Large intestine (tissue), 3 donors: ENCODE measurements at regions not wholly inside any gene's neighbourhood (a gene's known extent, or its start where the extent isn't known, plus 50 kb on each side); places are given as distances from the start of the nearest gene placed in this dataset.
A peak's percentile ranks its signal among the peaks of the same experiment; 100 is the strongest.
"Not testable (repeated sequence)": the region's sequence is repeated elsewhere in the genome, so short reads cannot be mapped to it uniquely, and the experiment has no call there.

Experiments used
- DNase-seq, 2 donors: peaks; one replicate each; pipeline versions ENCODE4 v3.0.0 to v3.0.0-alpha.2; 2013
- H3K27ac ChIP-seq: one replicate; pipeline ENCODE4 v1.5.1; 2013; ENCODE audit warnings: low read length
- H3K27me3 ChIP-seq: 2 replicates; pipeline ENCODE4 v1.6.1; 2013; ENCODE audit warnings: low read length; ENCODE audit not compliant: control insufficient read depth, insufficient read depth
- H3K36me3 ChIP-seq: 2 replicates; pipeline ENCODE4 v1.6.1; 2013; ENCODE audit warnings: low read length; ENCODE audit not compliant: control insufficient read depth, insufficient read depth
- H3K4me1 ChIP-seq: one replicate; pipeline ENCODE4 v1.6.1; 2013; ENCODE audit warnings: low read length; ENCODE audit not compliant: control insufficient read depth, insufficient read depth
- H3K4me3 ChIP-seq: one replicate; pipeline ENCODE4 v1.5.1; 2013; ENCODE audit warnings: low read length
- H3K9me3 ChIP-seq: one replicate; pipeline ENCODE4 v1.6.1; 2013; ENCODE audit warnings: mild to moderate bottlenecking, low read depth, low read length, moderate library complexity; ENCODE audit not compliant: control insufficient read depth
- WGBS: methylation state at CpG from one replicate; pipeline ENCODE4 v1.1.5; 2013; ENCODE audit warnings: low lambda C conversion rate; ENCODE audit not compliant: insufficient coverage; 5-methylcytosine and 5-hydroxymethylcytosine counted together

- not testable (repeated sequence) for DNase-seq, H3K27me3 ChIP-seq, H3K9me3 ChIP-seq, H3K4me1 ChIP-seq, H3K27ac ChIP-seq, H3K36me3 ChIP-seq, H3K4me3 ChIP-seq
- WGBS = no CpG with 5 or more reads among the region's 1 CpG
These were observed 110.0 kb downstream of the PRR15 start for GRCh38 chr7:29673635-29674034.

- not testable (repeated sequence) for H3K27me3 ChIP-seq
- WGBS = no CpG with 5 or more reads among the region's 6 CpGs
These were observed 111.0 kb downstream of the PRR15 start for GRCh38 chr7:29674626-29675025.

GRCh38 chr7:29677254-29677653 is 113.6 kb downstream of the PRR15 start:
- DNase-seq, H3K27ac ChIP-seq, H3K9me3 ChIP-seq, H3K4me3 ChIP-seq, H3K27me3 ChIP-seq, H3K4me1 ChIP-seq, H3K36me3 ChIP-seq: not testable (repeated sequence)
- no CpG with 5 or more reads among the region's 2 CpGs for WGBS

More at GRCh38 chr7:29674626-29675025, 111.0 kb downstream of the PRR15 start:
- not testable (repeated sequence) for H3K9me3 ChIP-seq, H3K4me1 ChIP-seq, H3K36me3 ChIP-seq, H3K27ac ChIP-seq, H3K4me3 ChIP-seq, DNase-seq

- not testable (repeated sequence) for H3K27ac ChIP-seq, H3K4me3 ChIP-seq, H3K9me3 ChIP-seq, H3K36me3 ChIP-seq, H3K27me3 ChIP-seq, H3K4me1 ChIP-seq
- WGBS = 0% methylated on average over 1 of the region's 2 CpGs
- DNase-seq = peak in 1 of 2 donors; percentile 4
These were observed 116.3 kb downstream of the PRR15 start for GRCh38 chr7:29679963-29680362.

GRCh38 chr7:29680601-29681000 is 117.0 kb downstream of the PRR15 start:
- not testable (repeated sequence) for H3K27me3 ChIP-seq, H3K27ac ChIP-seq, H3K9me3 ChIP-seq, DNase-seq, H3K4me3 ChIP-seq, H3K4me1 ChIP-seq, H3K36me3 ChIP-seq
- no CpG with 5 or more reads among the region's 2 CpGs for WGBS

- Histone ChIP-seq H3K27ac (peak overlapping the region; percentile 81), H3K4me3 (peak overlapping the region; percentile 51)
- not testable (repeated sequence) for H3K4me1 ChIP-seq, H3K9me3 ChIP-seq, H3K27me3 ChIP-seq, H3K36me3 ChIP-seq
- peak in 1 of 2 donors; percentile 11 for DNase-seq
- no CpG with 5 or more reads among the region's 34 CpGs for WGBS
These were observed 120.6 kb downstream of the PRR15 start for GRCh38 chr7:29684151-29684786.

GRCh38 chr7:29684787-29685650 is 121.3 kb upstream of the WIPF3 start:
- H3K4me3 ChIP-seq = peak overlapping the region; percentile 51
- peaks cover 2% of the 10 kb centered on the region for H3K4me1 ChIP-seq
- no CpG with 5 or more reads among the region's 114 CpGs for WGBS
- H3K36me3 ChIP-seq = no peaks in the 10 kb centered on the region
- H3K9me3 ChIP-seq = no peaks in the 10 kb centered on the region
- peak overlapping the region; percentile 81 for H3K27ac ChIP-seq
- DNase-seq = peak; percentile 68 to 86
- H3K27me3 ChIP-seq = no peaks in the 10 kb centered on the region

- not testable (repeated sequence) for H3K4me1 ChIP-seq, H3K27me3 ChIP-seq, H3K36me3 ChIP-seq, H3K9me3 ChIP-seq
- Histone ChIP-seq H3K4me3 (peak overlapping the region; percentile 51), H3K27ac (peak overlapping the region; percentile 81)
- peak in 1 of 2 donors; percentile 33 for DNase-seq
- 0% methylated on average over 1 of the region's 21 CpGs for WGBS
These were observed 120.5 kb upstream of the WIPF3 start for GRCh38 chr7:29685651-29686271.

- H3K9me3 ChIP-seq, H3K4me1 ChIP-seq, DNase-seq, H3K4me3 ChIP-seq, H3K27ac ChIP-seq, H3K36me3 ChIP-seq, H3K27me3 ChIP-seq: not testable (repeated sequence)
- WGBS = no CpG with 5 or more reads among the region's 4 CpGs
These were observed 115.8 kb upstream of the WIPF3 start for GRCh38 chr7:29690510-29690909.

- not testable (repeated sequence) for H3K27ac ChIP-seq, H3K27me3 ChIP-seq, DNase-seq, H3K4me1 ChIP-seq, H3K4me3 ChIP-seq, H3K36me3 ChIP-seq, H3K9me3 ChIP-seq
- WGBS = no CpG with 5 or more reads among the region's 5 CpGs
These were observed 109.9 kb upstream of the WIPF3 start for GRCh38 chr7:29696402-29696801.
